ENCODE measurements at regions not wholly inside any gene's neighbourhood (a gene's known extent, or its start where the extent isn't known, plus 50 kb on each side); places are given as distances from the start of the nearest gene placed in this dataset.

DNA sequence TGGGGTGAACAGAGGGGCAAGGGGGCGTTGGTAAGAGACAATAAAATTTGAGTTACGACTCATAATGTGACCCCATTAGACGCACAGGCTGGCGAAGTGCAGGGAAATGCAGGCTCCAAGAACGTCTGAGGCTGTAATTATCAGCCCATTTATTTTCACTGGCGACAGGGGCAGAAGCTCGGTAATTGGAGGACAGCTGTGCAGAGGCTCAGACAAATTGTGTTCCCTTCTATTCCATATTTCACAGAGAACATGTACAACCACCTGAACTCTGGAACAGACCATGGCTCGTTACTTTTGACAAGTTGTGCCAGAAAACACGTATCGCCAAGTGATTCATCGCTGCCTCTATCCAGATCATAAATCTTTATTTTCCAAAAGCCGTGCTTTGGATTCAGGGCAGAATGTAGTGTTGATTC, 137.3 kb upstream of the FRMD4A start:
- no peak for DNase-seq

DNA sequence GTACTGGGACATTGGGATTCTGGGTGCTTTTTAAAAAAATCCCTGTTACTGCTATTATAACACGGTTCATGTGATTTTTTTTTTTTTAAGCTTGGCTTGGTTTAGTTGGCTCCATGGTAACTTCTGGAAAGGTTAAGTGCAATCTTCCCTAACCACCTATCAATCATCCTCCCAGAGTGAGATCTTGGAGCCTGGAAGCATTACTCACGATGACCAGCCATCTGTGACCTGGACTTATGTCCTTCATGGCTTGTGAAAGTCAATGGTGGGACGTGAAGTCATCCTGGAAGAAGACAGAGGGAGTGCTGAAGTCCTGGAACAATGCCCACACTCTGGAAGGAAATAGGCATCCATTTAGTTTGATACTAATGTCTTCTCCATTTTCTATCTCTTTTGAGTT, 135.5 kb upstream of the FRMD4A start:
- DNase-seq, result no peak

DNA sequence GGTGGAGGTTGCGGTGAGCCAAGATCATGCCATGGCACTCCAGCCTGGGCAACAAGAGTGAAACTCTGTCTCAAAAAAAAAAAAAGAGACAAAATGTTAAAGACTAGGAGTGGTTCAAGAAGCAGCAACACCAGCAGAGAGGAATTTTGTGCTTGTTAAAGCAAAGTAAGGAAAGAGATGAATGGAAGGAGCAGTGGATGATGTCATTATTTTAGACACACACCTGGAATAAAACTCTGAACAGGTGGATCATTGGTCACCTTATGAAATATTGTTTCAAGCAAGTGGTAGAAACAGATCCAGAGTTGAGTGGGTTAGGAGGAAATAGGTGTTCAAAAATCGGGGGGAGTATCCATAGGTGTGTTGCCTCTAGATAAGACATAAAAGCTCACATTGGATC, 129.7 kb upstream of the FRMD4A start:
- DNase-seq, result no peak

DNA sequence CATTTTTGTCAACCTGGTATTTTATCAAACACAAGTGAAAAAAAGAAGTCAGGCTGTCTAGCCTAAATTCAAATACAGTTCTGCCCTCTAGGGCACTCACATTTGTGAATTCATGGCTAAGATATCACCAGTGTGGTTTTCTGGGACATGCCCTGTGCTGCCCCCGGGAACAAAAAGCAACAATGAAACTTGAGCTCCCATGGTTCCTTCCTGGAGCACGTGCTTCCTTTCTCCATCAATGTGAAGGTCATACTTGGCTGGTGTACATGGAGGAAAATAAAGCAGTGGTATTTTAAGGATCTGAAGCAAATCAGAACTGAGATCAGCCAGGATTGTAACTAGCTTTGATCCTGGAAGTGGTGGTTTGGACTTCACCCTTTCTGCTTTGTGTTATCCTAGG, 128.9 kb upstream of the FRMD4A start:
- DNase-seq, result no peak

DNA sequence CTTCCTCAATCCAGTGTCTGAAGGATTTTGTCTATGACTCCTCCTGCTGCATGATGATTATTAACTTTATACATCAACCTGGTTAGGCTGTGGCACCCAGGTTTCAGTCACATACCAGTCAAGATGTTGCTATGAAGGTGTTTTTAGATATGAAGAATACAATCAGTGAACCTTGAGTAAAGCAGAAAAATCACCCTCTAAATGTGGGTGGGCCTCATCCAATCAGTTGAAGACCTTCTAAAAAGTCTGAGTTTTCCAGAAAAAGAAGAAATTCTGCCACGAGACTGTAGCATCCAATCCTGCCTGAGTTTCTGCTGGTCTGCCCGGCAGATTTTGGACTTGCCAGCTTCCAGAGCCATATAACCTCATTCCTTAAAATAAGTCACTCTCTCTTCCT, 126.1 kb upstream of the FRMD4A start:
- no peak for DNase-seq

DNA sequence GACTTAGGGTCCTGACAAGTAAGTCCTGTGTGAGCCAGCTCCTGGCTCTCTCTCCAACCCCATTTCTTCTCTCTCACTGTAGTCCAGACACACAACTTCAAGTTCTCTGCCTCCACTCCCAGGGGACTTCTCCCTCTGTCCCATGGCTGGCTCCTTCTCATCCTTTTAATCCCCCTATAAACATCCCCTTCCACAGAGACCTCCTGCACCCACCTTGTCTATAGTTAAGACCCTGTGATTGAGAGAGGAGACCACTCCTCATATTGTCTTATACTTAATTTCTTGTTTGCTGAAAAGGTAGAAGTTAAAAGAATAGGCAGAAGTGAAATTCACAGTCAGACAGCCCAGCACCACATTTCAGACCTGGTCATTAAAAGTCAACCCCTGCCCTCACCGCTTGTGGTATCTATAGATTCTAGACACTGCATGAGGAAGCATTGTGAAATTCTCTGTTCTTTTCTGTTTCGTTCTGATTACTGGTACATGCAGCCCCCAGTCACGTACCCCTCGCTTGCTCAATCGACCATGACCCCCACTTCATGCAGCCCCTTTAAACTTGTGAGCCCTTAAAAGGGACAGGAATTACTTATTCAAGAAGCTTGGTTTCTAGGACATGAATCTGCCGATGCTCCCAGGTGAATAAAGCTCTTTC, 125.6 kb upstream of the FRMD4A start:
- no peak for DNase-seq

DNA sequence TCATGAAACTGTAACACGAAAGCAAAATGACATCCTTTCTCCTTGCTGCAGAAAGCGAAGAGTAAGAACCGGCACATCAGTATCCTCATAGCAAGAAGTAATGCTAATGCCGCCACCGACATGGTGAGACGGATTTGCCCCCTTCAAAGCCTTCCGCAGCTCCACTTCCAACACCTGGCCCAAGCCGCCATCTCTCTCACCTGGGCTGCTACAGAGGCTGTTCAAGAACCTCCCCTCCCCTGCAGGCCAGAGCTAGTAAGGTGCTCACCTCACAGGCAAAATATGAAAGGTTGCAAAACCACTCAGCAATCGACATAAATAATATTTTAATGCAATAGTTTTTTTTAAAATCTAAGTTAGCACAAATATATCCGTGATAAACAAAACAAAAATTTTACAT, 123.9 kb upstream of the FRMD4A start:
- no peak for DNase-seq

DNA sequence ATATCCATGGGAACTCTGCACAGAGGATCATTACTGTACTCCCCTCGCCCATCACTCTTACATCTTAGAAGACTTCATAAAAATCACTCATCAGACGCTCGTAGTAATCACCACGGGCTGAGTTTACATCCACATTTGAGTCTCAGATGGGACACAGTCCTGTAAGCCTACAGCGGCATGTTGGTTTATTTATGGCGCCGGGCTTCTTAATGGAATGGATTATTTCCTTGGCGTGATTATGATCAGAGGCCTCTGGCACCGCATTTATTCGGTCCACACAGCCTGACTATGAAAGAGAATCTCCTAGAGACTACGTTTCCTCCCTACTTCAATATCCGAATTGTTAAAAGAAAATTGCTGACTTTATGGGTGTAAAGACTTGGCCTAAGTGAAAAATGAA, 123.5 kb upstream of the FRMD4A start:
- no peak for DNase-seq

DNA sequence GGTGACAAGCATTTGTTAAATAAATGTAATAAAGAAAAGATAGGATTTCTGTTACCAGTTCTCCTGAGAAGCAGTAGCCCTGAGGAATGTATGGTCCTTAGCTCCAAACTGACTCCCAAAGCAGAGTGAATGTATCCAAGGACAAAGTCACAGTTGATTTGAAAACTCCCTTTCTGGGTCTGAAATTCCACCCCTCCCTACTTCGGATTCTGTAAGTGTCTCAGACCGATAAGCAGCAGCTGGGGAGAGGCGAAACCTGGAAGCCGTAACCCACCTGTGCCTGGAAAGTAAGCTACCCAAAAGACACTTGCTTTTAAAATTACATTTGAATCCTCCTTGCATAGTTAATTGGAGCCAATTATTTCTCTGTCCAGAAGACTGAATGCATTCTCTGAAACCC, 122.9 kb upstream of the FRMD4A start:
- DNase-seq, result no peak

DNA sequence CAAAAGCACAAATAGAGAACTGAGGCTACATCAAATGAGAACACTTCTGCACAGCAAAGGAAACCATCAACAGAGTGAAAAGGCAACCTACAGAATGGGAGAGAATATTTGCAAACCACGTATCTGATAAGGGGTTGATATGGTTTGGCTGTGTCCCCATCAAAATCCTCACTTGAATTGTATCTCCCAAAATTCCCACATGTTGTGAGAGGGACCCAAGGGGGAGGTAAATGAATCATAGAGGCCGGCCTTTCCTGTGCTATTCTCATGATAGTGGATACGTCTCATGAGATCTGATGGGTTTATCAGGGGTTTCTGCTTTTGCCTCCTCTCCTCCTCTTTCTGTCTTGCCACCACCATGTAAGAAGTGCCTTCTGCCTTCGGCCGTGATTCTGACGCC, 120.6 kb upstream of the FRMD4A start:
- DNase-seq, result no peak

DNA sequence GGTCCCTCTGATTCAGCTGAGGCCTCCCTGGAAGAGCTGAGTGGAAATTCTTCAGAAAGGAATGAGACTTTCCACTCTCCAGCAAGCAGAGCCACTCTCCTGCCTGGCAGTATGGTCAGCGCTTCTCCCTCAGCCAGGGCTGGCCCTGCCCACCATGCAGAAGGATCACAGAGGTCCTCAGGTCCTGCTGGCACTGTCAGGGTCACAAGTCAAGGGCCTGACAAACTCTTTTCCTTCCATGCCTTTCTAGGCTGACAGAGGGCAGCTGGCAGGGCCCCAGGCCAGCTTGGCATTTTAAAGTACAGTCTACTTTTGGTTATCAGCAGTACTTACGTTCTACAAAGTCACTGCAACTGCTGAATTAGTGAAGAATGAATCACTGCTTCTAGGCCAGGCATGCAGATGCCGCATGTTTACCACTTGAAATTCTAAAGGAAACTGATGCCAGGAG, 119.3 kb upstream of the FRMD4A start:
- DNase-seq, result no peak

DNA sequence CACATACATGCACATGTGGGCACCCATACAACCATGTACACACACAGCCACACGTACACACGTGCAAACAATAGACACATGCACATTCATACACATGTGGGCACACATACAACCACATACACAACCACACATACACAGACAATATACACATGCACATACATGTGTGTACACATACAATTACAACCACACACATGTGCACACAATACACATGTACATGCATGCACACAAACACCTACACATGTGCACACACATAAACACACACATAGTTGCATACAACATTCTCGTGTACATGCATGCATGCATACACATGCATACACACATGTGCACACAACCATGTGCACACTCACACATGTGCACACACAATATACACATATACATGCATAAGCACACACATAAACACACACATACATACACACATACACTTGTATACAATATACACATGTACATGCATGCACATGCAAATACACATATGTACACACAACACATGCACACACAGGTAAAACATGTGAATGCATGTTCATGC, 118.6 kb upstream of the FRMD4A start:
- no peak for DNase-seq

DNA sequence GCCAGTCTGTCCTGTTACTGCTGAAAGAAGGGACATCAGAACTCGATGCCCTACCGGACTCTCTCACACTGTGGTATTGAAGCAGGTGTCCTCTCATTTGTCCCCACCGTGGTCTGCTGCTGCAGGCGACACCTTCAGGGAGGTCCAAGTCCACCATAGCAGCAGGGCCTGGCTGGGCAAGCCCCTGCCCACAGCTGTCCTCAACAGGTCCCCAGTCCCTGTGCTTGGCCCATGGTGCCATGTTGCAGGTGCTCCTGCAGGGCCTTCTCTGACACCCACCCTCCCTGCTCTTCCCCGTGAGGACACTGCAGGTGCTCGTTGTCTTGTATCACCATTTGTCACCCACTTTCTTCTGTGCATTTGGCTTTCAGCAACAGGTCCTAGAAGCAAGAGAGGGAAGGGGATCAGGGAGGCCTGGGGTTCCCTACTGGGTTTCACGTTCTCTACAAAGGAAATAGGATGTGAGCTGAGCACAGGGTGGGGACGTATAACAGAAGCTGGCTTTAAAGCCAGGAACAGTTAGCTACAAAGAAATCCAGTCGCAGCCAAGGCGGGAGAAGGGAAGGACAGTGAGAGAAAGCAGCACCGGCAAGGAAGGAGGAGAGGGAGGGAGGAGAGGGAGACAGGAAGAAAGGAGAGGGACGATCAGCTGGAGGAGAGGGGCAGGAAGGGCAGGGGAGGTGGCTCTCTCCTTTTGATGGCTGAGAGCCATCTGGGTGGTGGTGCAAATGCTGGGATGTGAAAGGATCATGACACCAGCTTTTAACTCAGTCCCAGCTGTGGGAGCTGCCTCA, 117.7 kb upstream of the FRMD4A start:
- DNase-seq, result no peak

DNA sequence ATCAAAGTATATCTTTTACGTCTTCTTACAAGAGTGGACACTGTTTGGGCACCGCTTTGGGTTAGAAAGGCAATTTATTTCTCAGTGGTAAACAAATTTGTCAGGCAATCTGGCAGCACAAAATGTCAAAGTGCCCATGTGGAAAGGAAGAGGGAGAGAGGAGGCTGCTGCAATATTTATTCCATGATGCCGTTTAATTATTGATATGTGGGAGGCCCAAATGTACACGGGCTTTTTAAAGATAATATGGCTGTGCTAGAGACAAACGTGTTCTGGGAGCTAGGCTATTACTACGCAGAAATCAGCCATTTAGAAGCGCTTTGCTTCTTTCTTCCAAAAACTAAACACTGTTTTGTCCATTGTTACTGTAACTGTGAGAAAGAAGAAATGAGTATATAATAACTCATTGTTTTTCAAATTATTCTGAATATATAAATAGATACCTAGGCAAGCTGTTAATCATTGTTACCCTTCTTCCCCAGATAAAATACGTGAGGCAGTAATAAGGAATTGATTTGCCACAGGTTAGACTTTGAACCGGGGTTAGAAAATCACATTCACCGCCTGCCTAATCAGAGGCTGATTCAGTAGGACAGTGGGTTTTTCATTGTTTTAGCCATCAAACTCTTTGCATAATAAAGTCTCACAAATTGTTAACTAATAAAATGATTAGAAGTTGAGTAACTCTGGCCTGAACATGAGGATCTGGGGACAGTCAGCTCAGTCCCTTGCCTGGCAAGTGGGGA, 116.5 kb upstream of the FRMD4A start:
- DNase-seq, result no peak

DNA sequence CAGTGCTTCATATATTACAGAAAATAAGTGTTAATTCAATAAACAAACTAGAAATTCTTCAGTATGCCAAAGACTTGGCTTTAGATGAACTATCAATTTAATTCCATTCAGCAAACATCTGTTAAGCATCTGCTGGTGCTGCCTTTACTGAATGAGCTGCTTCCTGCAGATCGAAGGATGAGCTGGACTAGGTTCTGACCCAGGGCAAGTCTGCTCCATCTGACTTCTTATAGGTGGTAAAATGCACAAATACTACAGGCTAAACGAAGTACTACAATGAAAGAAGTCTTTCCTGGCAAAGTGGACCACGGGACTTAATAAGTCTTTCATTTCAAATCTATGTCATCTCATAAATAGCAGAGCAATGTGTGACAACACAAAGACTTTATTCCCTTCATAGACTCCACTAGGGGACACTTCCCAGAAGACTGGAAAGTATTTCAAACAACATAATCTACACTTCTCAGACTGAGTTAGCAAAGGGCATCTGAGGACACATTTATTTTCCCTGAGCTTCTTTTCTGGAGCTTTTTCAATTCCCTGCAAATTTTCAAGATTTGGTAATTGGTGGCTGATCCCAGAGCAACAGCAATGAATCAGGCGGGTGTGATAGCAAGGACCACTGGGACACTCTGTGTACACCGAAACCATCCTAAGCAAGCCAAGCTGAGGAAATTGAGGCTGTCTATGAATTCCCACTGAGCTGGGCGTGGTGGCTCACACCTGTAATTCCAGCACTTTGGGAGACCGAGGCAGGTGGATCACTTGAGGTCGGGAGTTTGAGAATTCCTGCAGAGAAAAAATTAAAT, 108.9 kb upstream of the FRMD4A start:
- no peak for DNase-seq

DNA sequence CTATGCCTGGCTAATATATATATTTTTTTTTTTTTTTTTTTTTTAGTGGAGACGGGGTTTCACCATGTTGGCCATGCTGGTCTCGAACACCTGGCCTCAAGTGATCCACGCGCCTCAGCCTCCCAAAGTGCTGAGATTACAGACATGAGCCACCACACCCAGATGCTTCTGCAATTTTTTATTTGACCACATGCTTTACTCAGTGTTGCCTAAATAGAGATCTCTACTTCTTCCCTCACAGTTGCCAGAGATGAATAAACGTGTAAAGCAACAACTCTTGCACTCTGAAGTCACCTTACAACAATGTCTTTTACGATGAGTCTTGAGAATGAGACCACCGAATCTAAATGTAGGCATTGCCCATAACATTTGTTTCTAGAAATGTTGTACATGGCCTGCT, 107.9 kb upstream of the FRMD4A start:
- DNase-seq, result no peak

DNA sequence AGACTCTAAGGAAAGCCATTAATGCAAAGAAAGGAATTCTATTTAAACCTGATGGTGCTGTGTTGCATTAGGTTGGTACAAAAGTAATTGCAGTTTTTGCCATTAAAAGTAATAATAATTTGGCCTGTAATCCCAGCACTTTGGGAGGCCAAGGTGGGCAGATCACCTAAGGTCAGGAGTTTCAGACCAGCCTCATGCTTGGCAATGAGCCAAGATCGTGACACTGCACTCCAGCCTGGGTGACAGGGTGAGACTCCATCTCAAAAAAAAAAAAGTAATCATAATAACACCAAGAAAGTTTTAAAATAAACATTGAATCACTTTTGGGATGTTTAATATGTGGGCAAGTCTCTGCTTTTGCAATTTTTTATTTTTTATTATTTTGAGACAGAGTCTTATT, 107.3 kb upstream of the FRMD4A start:
- DNase-seq, result no peak

DNA sequence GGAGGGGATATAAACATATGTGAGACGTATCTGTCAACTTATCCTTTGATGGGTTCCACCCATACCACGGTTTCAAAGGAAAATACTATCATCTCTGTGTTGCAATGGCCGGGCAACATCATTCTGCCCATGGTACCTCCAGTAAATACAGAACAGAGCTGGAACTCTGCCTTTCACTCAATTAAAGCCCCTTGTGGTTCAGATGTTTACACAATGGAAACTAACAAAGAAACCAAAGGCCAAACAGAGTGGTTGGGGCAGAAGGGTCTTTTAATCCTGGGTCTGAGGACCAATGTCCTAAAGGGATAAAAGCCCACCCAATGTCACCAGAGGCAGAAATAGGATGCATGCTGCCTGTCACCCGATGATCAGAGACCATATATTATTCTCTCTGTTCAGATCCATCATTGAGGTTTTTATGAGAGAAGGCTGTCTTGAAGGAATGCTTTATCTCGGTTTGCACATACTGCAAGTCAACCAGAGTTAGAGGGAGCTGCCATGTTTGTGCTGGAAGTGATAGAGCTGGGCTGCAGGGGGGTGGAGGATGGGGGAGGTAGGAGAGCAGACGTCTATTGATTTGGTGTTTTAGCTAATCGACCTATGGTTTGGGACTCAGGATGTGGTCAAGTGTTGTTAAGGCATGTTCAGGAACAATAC, 105.4 kb upstream of the FRMD4A start:
- no peak for DNase-seq

DNA sequence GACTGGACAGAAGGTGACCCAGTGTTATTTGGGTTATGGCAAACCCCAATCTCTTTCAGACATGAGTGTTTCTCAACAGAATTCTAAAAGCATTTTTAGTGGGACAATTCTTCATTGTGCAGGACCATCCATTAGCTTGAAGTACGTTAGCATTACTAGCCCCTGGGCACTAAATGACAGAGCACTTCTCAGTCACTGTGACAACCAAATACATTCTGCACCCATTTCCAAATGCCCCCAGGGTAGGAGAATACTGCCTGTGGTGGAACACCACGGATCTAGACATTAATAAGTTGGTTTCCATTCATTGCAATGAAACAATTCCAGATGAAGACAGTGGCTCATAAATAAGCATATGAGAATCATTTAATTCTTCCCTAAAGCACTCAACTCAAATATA, 102.4 kb upstream of the FRMD4A start:
- DNase-seq, result no peak

DNA sequence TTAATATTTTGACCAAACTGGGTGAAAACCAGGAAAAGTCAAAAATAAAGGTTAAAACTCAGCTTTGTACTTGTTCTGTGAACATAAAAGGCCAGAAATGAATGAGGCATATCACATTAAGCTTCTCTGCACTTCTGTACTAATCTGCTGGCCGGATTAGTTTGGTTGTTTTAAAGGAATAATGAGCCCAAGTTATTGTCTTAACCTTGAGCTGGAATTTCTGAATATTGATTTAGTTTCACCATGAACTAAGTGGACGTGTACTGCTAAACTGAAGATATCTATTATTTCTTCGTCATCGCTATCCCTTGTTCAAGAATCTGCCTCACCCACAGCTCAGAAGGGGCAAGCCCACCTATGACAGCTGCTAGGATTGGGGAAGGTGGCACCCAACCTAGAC, 101.1 kb upstream of the FRMD4A start:
- no peak for DNase-seq

DNA sequence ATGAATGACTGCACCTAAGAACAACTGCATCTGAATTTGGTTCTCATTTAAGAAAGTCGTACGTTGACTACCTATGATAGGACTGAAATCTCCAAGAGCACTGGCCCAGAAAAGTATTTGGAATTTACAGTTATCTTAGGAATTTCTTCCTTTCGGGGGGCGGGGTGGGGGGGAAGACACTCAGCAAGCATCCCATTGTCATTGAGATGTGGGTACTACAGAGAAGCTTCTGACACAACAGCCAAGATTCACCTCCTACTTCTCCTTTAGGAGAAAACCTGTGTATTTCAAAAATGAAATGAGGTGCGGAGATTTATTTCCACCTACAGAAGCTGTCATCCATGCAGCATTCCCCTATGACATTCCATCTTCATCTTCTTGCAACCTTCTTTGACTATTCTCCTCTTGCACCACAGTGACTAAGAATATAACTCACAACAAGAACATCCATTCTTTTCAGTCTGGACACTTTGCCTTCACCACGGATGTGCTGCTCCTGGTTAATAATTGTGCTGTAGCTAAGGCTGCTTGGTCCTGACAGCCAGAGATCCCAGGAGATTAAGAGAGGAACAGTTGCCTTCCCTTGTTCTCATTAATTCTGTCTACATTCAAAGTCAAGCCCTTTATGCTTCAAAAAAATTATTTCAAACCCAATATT, 98.4 kb upstream of the FRMD4A start:
- DNase-seq, result no peak

DNA sequence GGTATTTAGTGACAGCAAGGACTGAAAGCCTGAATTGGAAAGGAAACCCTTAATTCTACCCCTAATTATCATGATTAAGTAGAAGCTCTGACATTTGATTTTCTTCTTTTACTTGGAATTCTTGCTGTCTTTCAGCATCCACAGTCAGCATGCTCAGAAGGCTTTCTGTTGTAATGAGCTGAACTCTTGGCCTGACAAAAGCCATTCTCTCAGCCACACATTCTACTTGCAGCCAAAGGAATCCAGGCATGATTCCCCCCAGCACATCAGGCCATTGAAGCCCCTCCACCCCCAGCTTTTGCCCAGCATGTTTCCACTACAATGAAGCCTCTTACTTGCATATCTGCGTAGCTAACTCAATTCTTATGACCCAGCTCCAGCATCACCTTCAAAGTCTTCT, 94.3 kb upstream of the FRMD4A start:
- DNase-seq, result no peak
